ENCODE measurements at regions not wholly inside any gene's neighbourhood (a gene's known extent, or its start where the extent isn't known, plus 50 kb on each side); places are given as distances from the start of the nearest gene placed in this dataset.
A peak's percentile ranks its signal among the peaks of the same experiment; 100 is the strongest.
"Not testable (repeated sequence)": the region's sequence is repeated elsewhere in the genome, so short reads cannot be mapped to it uniquely, and the experiment has no call there.

- TF ChIP-seq, protein P1, sequence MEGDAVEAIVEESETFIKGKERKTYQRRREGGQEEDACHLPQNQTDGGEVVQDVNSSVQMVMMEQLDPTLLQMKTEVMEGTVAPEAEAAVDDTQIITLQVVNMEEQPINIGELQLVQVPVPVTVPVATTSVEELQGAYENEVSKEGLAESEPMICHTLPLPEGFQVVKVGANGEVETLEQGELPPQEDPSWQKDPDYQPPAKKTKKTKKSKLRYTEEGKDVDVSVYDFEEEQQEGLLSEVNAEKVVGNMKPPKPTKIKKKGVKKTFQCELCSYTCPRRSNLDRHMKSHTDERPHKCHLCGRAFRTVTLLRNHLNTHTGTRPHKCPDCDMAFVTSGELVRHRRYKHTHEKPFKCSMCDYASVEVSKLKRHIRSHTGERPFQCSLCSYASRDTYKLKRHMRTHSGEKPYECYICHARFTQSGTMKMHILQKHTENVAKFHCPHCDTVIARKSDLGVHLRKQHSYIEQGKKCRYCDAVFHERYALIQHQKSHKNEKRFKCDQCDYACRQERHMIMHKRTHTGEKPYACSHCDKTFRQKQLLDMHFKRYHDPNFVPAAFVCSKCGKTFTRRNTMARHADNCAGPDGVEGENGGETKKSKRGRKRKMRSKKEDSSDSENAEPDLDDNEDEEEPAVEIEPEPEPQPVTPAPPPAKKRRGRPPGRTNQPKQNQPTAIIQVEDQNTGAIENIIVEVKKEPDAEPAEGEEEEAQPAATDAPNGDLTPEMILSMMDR (IDR thresholded peaks at IDR 0.05): no peak
- peak overlapping the region; percentile 9 for H3K4me3 ChIP-seq
- DNase-seq (ENCODE audit: low spot score): no peak
- H3K27ac ChIP-seq: no peak overlapping the region
Observed at GRCh38 chr3:98657457-98657856, 64.0 kb upstream of the CPOX start.

DNA sequence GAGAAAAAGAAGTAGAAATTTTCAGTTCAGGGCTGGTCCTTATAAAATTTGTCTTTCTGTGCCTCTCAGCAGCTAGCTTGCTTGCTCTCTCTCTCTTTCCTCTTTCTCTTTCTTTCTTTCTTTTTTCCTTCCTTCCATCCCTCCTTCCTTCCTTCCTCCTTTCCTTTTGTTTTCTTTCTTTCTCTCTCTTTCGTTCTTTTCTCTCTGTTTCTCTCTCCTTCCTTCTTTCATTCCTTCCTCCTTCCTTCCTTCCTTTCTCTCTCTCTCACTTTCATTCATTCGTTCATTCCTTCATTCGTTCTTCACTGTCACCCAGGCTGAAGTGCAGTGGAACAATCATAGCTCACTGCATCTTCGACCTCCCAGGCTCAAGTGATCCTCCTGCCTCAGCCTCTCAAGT lies 69.3 kb upstream of the CPOX start:
- no peak overlapping the region for H3K4me3 ChIP-seq
- DNase-seq (ENCODE audit: low spot score): no peak
- H3K27ac ChIP-seq: no peak overlapping the region
- TF ChIP-seq, protein P1 (IDR thresholded peaks at IDR 0.05): no peak

- TF ChIP-seq, protein P1 (IDR thresholded peaks at IDR 0.05): no peak
- DNase-seq (ENCODE audit: low spot score): no peak
- Histone ChIP-seq H3K4me3 (no peak overlapping the region), H3K27ac (no peak overlapping the region)
Observed at GRCh38 chr3:98670020-98670419, 76.6 kb upstream of the CPOX start.

GRCh38 chr3:98679986-98680385 lies 83.2 kb upstream of the ST3GAL6 start:
- no peak for DNase-seq (ENCODE audit: low spot score)
- TF ChIP-seq, protein P1 (IDR thresholded peaks at IDR 0.05): no peak
- Histone ChIP-seq H3K4me3 (no peak overlapping the region), H3K27ac (no peak overlapping the region)

GRCh38 chr3:98680723-98681122 lies 82.4 kb upstream of the ST3GAL6 start:
- TF ChIP-seq, protein P1 (IDR thresholded peaks at IDR 0.05): no peak
- no peak for DNase-seq (ENCODE audit: low spot score)
- Histone ChIP-seq H3K27ac (no peak overlapping the region), H3K4me3 (no peak overlapping the region)

DNA sequence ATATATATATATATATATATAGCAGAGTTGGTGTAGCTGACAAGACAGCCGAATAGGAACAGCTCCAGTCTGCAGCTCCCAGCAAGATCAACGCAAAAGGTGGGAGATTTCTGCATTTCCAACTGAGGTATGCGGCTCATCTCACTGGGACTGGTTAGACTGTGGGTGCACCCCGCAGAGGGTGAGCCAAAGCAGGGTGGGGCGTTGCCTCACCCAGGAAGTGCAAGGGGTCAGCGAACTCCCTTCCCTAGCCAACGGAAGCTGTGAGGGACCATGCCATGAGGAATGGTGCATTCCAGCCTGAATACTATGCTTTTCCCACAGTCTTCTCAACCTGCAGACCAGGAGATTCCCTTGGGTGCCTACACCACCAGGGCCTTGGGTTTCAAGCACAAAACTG lies 81.7 kb upstream of the ST3GAL6 start:
- DNase-seq (ENCODE audit: low spot score): no peak
- Histone ChIP-seq H3K27ac (no peak overlapping the region), H3K4me3 (no peak overlapping the region)
- TF ChIP-seq, protein P1 (IDR thresholded peaks at IDR 0.05): no peak

DNA sequence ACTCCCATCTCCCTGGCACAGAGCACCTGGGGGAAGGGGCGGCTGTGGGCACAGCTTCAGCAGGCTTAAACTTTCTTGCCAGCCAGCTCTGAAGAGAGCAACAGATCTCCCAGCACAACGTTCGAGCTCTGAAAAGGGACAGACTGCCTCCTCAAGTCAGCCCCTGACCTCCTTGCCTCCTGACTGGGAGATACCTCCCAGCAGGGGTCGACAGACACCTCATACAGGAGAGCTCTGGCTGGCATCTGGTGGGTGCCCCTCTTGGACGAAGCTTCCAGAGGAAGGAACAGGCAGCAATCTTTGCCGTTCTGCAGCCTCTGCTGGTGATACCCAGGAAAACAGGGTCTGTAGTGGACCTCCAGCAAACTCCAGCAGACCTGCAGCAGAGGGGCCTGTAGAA lies 80.7 kb upstream of the ST3GAL6 start:
- H3K27ac ChIP-seq; H3K4me3 ChIP-seq; DNase-seq (ENCODE audit: low spot score): not testable (repeated sequence)

DNA sequence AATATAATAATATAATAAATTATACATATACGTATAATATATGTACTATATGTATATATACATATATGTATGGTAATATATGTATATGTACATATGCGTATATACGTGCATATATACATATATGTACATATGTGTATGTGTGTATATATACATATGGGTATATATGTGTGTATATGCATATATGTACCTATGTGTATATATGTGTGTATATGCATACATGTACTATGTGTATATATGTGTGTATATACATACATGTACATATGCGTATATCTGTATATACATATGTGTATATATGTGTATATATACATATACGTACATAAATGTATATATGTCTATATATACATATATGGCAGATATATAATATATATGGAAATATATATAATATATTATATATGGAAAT lies 74.8 kb upstream of the ST3GAL6 start:
- TF ChIP-seq, protein P1 (IDR thresholded peaks at IDR 0.05): no peak
- DNase-seq (ENCODE audit: low spot score): no peak
- Histone ChIP-seq H3K4me3 (no peak overlapping the region), H3K27ac (no peak overlapping the region)
